HepG2 (cell line): ENCODE measurements at regions not wholly inside any gene's neighbourhood (a gene's known extent, or its start where the extent isn't known, plus 50 kb on each side); places are given as distances from the start of the nearest gene placed in this dataset.

Experiments
- ATAC-seq: fragments of 200-7000 bp; cut with Tn5 transposase; 3 replicates; pipeline ENCODE4 v1.9.1; 2020; ENCODE audit warnings: mild to moderate bottlenecking, moderate library complexity
- BruUV-seq: library from RNA; stranded (reverse); fragments of 400-500 nt; replicated peaks from 2 replicates; lab custom pipeline; 2021; lab: Mats Ljungman, UMichigan
- CTCF ChIA-PET: fragments of 300-600 bp; formaldehyde crosslinking; extraction: SDS; loops from one replicate; lab custom pipeline; 2021; ENCODE audit warnings: low total read pairs, inconsistent platforms, low intra/inter-chr PET ratio; lab: Yijun Ruan, JAX
- POLR2A ChIA-PET: fragments of 350-600 bp; sonication (Branson Sonifier 250); formaldehyde crosslinking; loops from one replicate; lab custom pipeline; 2020; ENCODE audit warnings: antibody characterized with exemption, inconsistent platforms; lab: Yijun Ruan, JAX
- DNase-seq: peaks from one replicate; pipeline ENCODE4 v3.0.0-alpha.2; 2015; ENCODE audit warnings: low spot score
- FAIRE-seq: peaks from 3 replicates; lab custom pipeline; 2011; peaks lifted over from hg19 to GRCh38; lab: Jason Lieb, UNC
- H2AFZ ChIP-seq: one replicate; pipeline ENCODE4 v1.6.1; 2011; ENCODE audit warnings: low read length, inconsistent platforms
- H3K27ac ChIP-seq: fragments of 300-600 bp; 3 replicates; pipeline ENCODE4 v1.8.0; 2011; ENCODE audit warnings: mixed run types, mild to moderate bottlenecking, mixed read lengths, low read length, inconsistent platforms; ENCODE audit not compliant: insufficient read depth; ENCODE audit errors: extremely low read length
- H3K27me3 ChIP-seq, 2 experiments: fragments of 200-600 bp in 1 of 2; 2 replicates in 1 of 2; 3 replicates in 1 of 2; pipeline versions ENCODE4 v1.6.0 to v1.8.0; 2011; ENCODE audit warnings: low read length in 2 of 2, mild to moderate bottlenecking in 2 of 2, moderate library complexity in 2 of 2, inconsistent platforms in 1 of 2; ENCODE audit not compliant: insufficient read depth in 2 of 2, control insufficient read depth in 1 of 2
- H3K36me3 ChIP-seq, 2 experiments: fragments of 200-600 bp in 1 of 2; replicated peaks in 1 of 2; 2 replicates in 1 of 2; 3 replicates in 1 of 2; pipeline versions ENCODE4 v1.5.1 to v1.8.0; 2011; ENCODE audit warnings: low read length in 2 of 2, inconsistent platforms in 1 of 2; ENCODE audit not compliant: insufficient read depth in 2 of 2, control insufficient read depth in 1 of 2
- H3K4me1 ChIP-seq: 2 replicates; pipeline ENCODE4 v1.5.1; 2012; ENCODE audit warnings: low read length, inconsistent platforms; ENCODE audit not compliant: insufficient read depth
- H3K4me2 ChIP-seq: 2 replicates; pipeline ENCODE4 v1.6.0; 2011; ENCODE audit warnings: low read depth, low read length, inconsistent platforms
- H3K4me3 ChIP-seq, 3 experiments: fragments of 200-600 bp in 1 of 3; sonication (generic), shearing (Covaris generic) in 1 of 3; replicated peaks in 1 of 3; 2 replicates each; pipeline ENCODE4 v1.5.1; 2011 to 2016; ENCODE audit warnings: low read length in 3 of 3, inconsistent platforms in 2 of 3, low read depth in 2 of 3, mild to moderate bottlenecking in 2 of 3, control low read depth in 1 of 3, mixed read lengths in 1 of 3; ENCODE audit not compliant: insufficient read depth in 1 of 3
- H3K79me2 ChIP-seq: one replicate; pipeline ENCODE4 v1.6.1; 2011; ENCODE audit warnings: low read length, inconsistent platforms; ENCODE audit not compliant: insufficient read depth
- H3K9ac ChIP-seq: 2 replicates; pipeline ENCODE4 v1.6.0; 2011; ENCODE audit warnings: mild to moderate bottlenecking, low read depth, low read length, inconsistent platforms; ENCODE audit not compliant: insufficient read depth
- H3K9me3 ChIP-seq: 2 replicates; pipeline ENCODE4 v1.5.1; 2012; ENCODE audit warnings: mild to moderate bottlenecking, low read length
- H4K20me1 ChIP-seq: 2 replicates; pipeline ENCODE4 v1.6.0; 2011; ENCODE audit warnings: inconsistent platforms, mild to moderate bottlenecking, low read length, moderate library complexity; ENCODE audit not compliant: insufficient read depth
- HNRNPH1 ChIP-seq: fragments of 200-400 bp; formaldehyde crosslinking; optimal IDR thresholded peaks from 2 replicates; pipeline ENCODE3; 2017; ENCODE audit warnings: mild to moderate bottlenecking, low read depth, low read length
- HOXA9 ChIP-seq: sonication (generic); formaldehyde crosslinking; IDR thresholded peaks from 2 replicates; pipeline ENCODE4 v1.8.1; 2022; ENCODE audit warnings: missing genetic modification reagents, mild to moderate bottlenecking, moderate library complexity, borderline replicate concordance
- KLF13 ChIP-seq: sonication (generic); formaldehyde crosslinking; IDR thresholded peaks from 2 replicates; pipeline ENCODE4 v1.4.0; 2020; ENCODE audit warnings: mild to moderate bottlenecking, missing genetic modification reagents
- SMAD9 ChIP-seq: sonication (generic); formaldehyde crosslinking; IDR thresholded peaks from 2 replicates; pipeline ENCODE4 v1.5.1; 2020; ENCODE audit warnings: mild to moderate bottlenecking, missing genetic modification reagents
- ZBTB42 ChIP-seq: sonication (generic); formaldehyde crosslinking; IDR thresholded peaks from 2 replicates; pipeline ENCODE4 v1.5.0; 2020; ENCODE audit warnings: mild to moderate bottlenecking, missing genetic modification reagents
- ZNF232 ChIP-seq: sonication (generic); formaldehyde crosslinking; IDR thresholded peaks from 2 replicates; pipeline ENCODE4 v1.4.0; 2020; ENCODE audit warnings: missing genetic modification reagents, borderline replicate concordance
- ZNF251 ChIP-seq: sonication (generic); formaldehyde crosslinking; IDR thresholded peaks from 2 replicates; pipeline ENCODE4 v1.9.0; 2021; ENCODE audit warnings: mild to moderate bottlenecking, missing genetic modification reagents
- ZNF296 ChIP-seq: sonication (generic); formaldehyde crosslinking; conservative IDR thresholded peaks from 2 replicates; pipeline ENCODE4 v1.5.0; 2020; ENCODE audit warnings: mild to moderate bottlenecking, missing genetic modification reagents
- ZNF878 ChIP-seq: sonication (generic); formaldehyde crosslinking; IDR thresholded peaks from 2 replicates; pipeline ENCODE4 v1.8.1; 2023; ENCODE audit warnings: mild to moderate bottlenecking, missing genetic modification reagents, moderate library complexity
- ZNF883 ChIP-seq: sonication (generic); formaldehyde crosslinking; IDR thresholded peaks from 2 replicates; pipeline ENCODE4 v1.5.1; 2020; ENCODE audit warnings: mild to moderate bottlenecking, missing genetic modification reagents; ENCODE audit errors: not compliant biosample characterization
- WGBS: methylation state at CpG from one replicate; pipeline ENCODE4 v1.1.6; 2017; ENCODE audit warnings: low lambda C conversion rate; 5-methylcytosine and 5-hydroxymethylcytosine counted together
- in situ Hi-C: cut with HindIII; loops from 2 replicates; pipeline ENCODE4 v1.10.0; 2017; ENCODE audit warnings: low pct_unique_long_range_greater_than_20kb; ENCODE audit not compliant: extremely low pct_ligation_motif_present
- intact Hi-C: fragments of 100-400 bp; cut with micrococcal nuclease; formaldehyde crosslinking; loops from one replicate; pipeline ENCODE4 v1.10.0; 2022; ENCODE audit not compliant: unreplicated experiment

GRCh38 chr10:133003188-133003587 lies 60.8 kb upstream of the CFAP46 start:
- no peak overlapping the region for H3K4me3 ChIP-seq
- no peaks in the 10 kb centered on the region for H3K79me2 ChIP-seq
- H3K4me1 ChIP-seq = no peaks in the 10 kb centered on the region
- BruUV-seq = no TSS peak
- DNase-seq = no peak
- TF ChIP-seq ZNF296 (no peak), ZNF878 (CRISPR knock-in tag) (no peak), ZNF251 (CRISPR knock-in tag) (no peak), HNRNPH1 (no peak), SMAD9 (CRISPR knock-in tag) (no peak), ZNF232 (CRISPR knock-in tag) (no peak), HOXA9 (no peak)
- no peak overlapping the region for H2AFZ ChIP-seq
- H4K20me1 ChIP-seq = no peaks in the 10 kb centered on the region
- in situ Hi-C loops (no loop called here), intact Hi-C loops (no loop called here)
- no peaks in the 10 kb centered on the region for H3K9me3 ChIP-seq
- no peak for FAIRE-seq
- no peak overlapping the region for H3K9ac ChIP-seq
- peaks cover 6 to 67% of the 10 kb centered on the region in 2 experiments for H3K27me3 ChIP-seq
- no peak for ATAC-seq
- H3K4me2 ChIP-seq = no peak overlapping the region
- POLR2A ChIA-PET = no interaction called here
- CTCF ChIA-PET = no interaction called here
- 11% methylated on average over 3 of the region's 3 CpGs for WGBS
- no peak overlapping the region for H3K27ac ChIP-seq
- no peaks in the 10 kb centered on the region for H3K36me3 ChIP-seq

GRCh38 chr10:133002685-133003084 lies 60.3 kb upstream of the CFAP46 start:
- Histone ChIP-seq H3K27ac (no peak overlapping the region), H3K4me2 (no peak overlapping the region), H3K4me3 (no peak overlapping the region), H3K36me3 (no peaks in the 10 kb centered on the region), H3K79me2 (no peaks in the 10 kb centered on the region), H3K27me3 (peaks cover 4 to 67% of the 10 kb centered on the region in 2 experiments; a peak in 4 of 5 replicates), H3K9me3 (no peaks in the 10 kb centered on the region)
- 45% methylated on average over 2 of the region's 2 CpGs for WGBS
- ChIA-PET POLR2A (no interaction called here), CTCF (no interaction called here)
- intact Hi-C loops (no loop called here), in situ Hi-C loops (no loop called here)
- no peak for FAIRE-seq
- no peak for DNase-seq
- no peak for ATAC-seq
- no peak for TF ChIP-seq ZBTB42 (CRISPR knock-in tag)
- TF ChIP-seq ZNF883 = no peak
- TF ChIP-seq KLF13 (CRISPR knock-in tag) = no peak
- TF ChIP-seq, all 625 proteins: peak for 0
- Histone ChIP-seq H3K4me1 (no peaks in the 10 kb centered on the region), H2AFZ (no peak overlapping the region), H4K20me1 (no peaks in the 10 kb centered on the region), H3K9ac (no peak overlapping the region)
- BruUV-seq = no TSS peak
